Colon (tissue), 2 donors: ENCODE measurements at regions not wholly inside any gene's neighbourhood (a gene's known extent, or its start where the extent isn't known, plus 50 kb on each side); places are given as distances from the start of the nearest gene placed in this dataset.
"Not testable (repeated sequence)": the region's sequence is repeated elsewhere in the genome, so short reads cannot be mapped to it uniquely, and the experiment has no call there.

Source experiments
- FAIRE-seq: peaks from 2 replicates; lab custom pipeline; 2012; peaks lifted over from hg19 to GRCh38; lab: Jason Lieb, UNC
- donor health status: control.
- donor health status: control.

- FAIRE-seq, result no peak
Observed at GRCh38 chr2:215744514-215744913, 268.8 kb downstream of the MREG start.

- FAIRE-seq, result no peak
Observed at GRCh38 chr2:215743066-215743465, 270.3 kb downstream of the MREG start.

- no peak for FAIRE-seq
Observed at GRCh38 chr2:215742021-215742420, 271.3 kb downstream of the MREG start.

- FAIRE-seq, result no peak
Observed at GRCh38 chr2:215740071-215740470, 273.3 kb downstream of the MREG start.

GRCh38 chr2:215738351-215738750 is 275.0 kb downstream of the MREG start:
- no peak for FAIRE-seq

GRCh38 chr2:215737477-215737876 is 275.9 kb downstream of the MREG start:
- no peak for FAIRE-seq

- no peak for FAIRE-seq
Observed at GRCh38 chr2:215736653-215737290, 276.6 kb downstream of the MREG start.

GRCh38 chr2:215731108-215731658 is 282.2 kb downstream of the MREG start:
- FAIRE-seq, result no peak

GRCh38 chr2:215729985-215730620 is 283.2 kb downstream of the MREG start:
- no peak for FAIRE-seq

- no peak for FAIRE-seq
Observed at GRCh38 chr2:215728504-215729065, 284.8 kb downstream of the MREG start.

GRCh38 chr2:215727507-215728503 is 285.5 kb downstream of the MREG start:
- FAIRE-seq, result no peak

- no peak for FAIRE-seq
Observed at GRCh38 chr2:215726070-215726469, 287.3 kb downstream of the MREG start.

GRCh38 chr2:215724146-215724545 is 288.3 kb upstream of the FN1 start:
- no peak for FAIRE-seq

- no peak for FAIRE-seq
Observed at GRCh38 chr2:215723631-215724011, 287.8 kb upstream of the FN1 start.

- no peak for FAIRE-seq
Observed at GRCh38 chr2:215722986-215723630, 287.2 kb upstream of the FN1 start.

GRCh38 chr2:215722125-215722524 is 286.3 kb upstream of the FN1 start:
- FAIRE-seq, result no peak

GRCh38 chr2:215721515-215721914 is 285.6 kb upstream of the FN1 start:
- FAIRE-seq, result not testable (repeated sequence)

GRCh38 chr2:215718890-215719289 is 283.0 kb upstream of the FN1 start:
- FAIRE-seq, result no peak

GRCh38 chr2:215718436-215718835 is 282.6 kb upstream of the FN1 start:
- no peak for FAIRE-seq

GRCh38 chr2:215717501-215718381 is 281.9 kb upstream of the FN1 start:
- no peak for FAIRE-seq

- no peak for FAIRE-seq
Observed at GRCh38 chr2:215716956-215717355, 281.1 kb upstream of the FN1 start.
